Hematopoietic multipotent progenitor cell treated with erythropoietin and hydrocortisone succinate and interleukin-3 and kit ligand, for 8 days (in vitro differentiated cells): ENCODE measurements at regions not wholly inside any gene's neighbourhood (a gene's known extent, or its start where the extent isn't known, plus 50 kb on each side); places are given as distances from the start of the nearest gene placed in this dataset.

Source experiments
- DNase-seq: peaks from one replicate; pipeline ENCODE4 v3.0.0-alpha.2; 2015

- DNase-seq, result no peak
These were observed 51.4 kb upstream of the JARID2 start for GRCh38 chr6:15194453-15194852.
